Adrenal gland (tissue), 9 donors: ENCODE measurements at regions not wholly inside any gene's neighbourhood (a gene's known extent, or its start where the extent isn't known, plus 50 kb on each side); places are given as distances from the start of the nearest gene placed in this dataset.
"Not testable (repeated sequence)": the region's sequence is repeated elsewhere in the genome, so short reads cannot be mapped to it uniquely, and the experiment has no call there.

Experiments
- DNase-seq, 7 donors: peaks; one replicate each; pipeline ENCODE4 v3.0.0-alpha.2; 2019 to 2020
- H3K27ac ChIP-seq, 5 donors: fragments of 200-600 bp; sonication (generic) in 4 of 5; 1 replicate in 3 of 5; 2 replicates in 2 of 5; pipeline versions ENCODE4 v1.5.1 to v1.8.0; 2016 to 2020; ENCODE audit warnings: mild to moderate bottlenecking in 1 of 5
- H3K27me3 ChIP-seq: fragments of 200-600 bp; 2 replicates; pipeline ENCODE4 v1.8.0; 2021
- H3K36me3 ChIP-seq, 2 donors: fragments of 200-600 bp; replicated peaks in 1 of 2; 1 replicate in 1 of 2; 2 replicates in 1 of 2; pipeline versions ENCODE4 v1.5.1 to v1.8.0; 2018 to 2022
- H3K4me1 ChIP-seq, 2 donors: fragments of 200-600 bp; replicated peaks in 1 of 2; 1 replicate in 1 of 2; 2 replicates in 1 of 2; pipeline versions ENCODE4 v1.5.1 to v1.8.0; 2018 to 2021
- H3K4me3 ChIP-seq, 4 donors: fragments of 200-600 bp; sonication (generic) in 3 of 4; one replicate each; pipeline ENCODE4 v1.5.1; 2016 to 2018
- H3K9me3 ChIP-seq, 3 donors: fragments of 200-600 bp; sonication (generic) in 1 of 3; replicated peaks in 1 of 3; 1 replicate in 2 of 3; 2 replicates in 1 of 3; pipeline versions ENCODE4 v1.5.1 to v1.8.0; 2016 to 2021
- POLR2A ChIP-seq, 2 donors: fragments of 450-650 bp; IDR thresholded peaks; one replicate each; pipeline ENCODE4 v1.6.1; 2017; ENCODE audit warnings: antibody characterized with exemption in 2 of 2, mild to moderate bottlenecking in 2 of 2, moderate library complexity in 1 of 2
- WGBS, 4 donors: extraction: QIAGEN DNeasy Blood & Tissue Kit in 2 of 4; methylation state at CpG; one replicate each; pipeline versions ENCODE4 v1.1.5 to v1.1.7; 2013 to 2017; 5-methylcytosine and 5-hydroxymethylcytosine counted together
- intact Hi-C, 2 donors: fragments of 100-400 bp; cut with DNase I; formaldehyde crosslinking; loops; one replicate each; pipeline versions ENCODE4 v1.14.1 to v1.15.0; 2022 to 2023
- TF ChIP-seq, protein P1 (sequence below), 6 experiments: fragments of 450-650 bp in 4 of 6; fragments of 200-600 bp in 2 of 6; sonication (generic) in 1 of 6; IDR thresholded peaks; 1 replicate in 5 of 6; 2 replicates in 1 of 6; pipeline versions ENCODE4 v1.5.1 to v1.8.0; 2016 to 2021; ENCODE audit warnings: antibody characterized with exemption in 6 of 6, mild to moderate bottlenecking in 2 of 6, moderate library complexity in 1 of 6
- donor health status: healthy with polysubstance abuse.
- donor health status: Bipolar disorder and iron deficiency.
- donor health status: DM: yes; HTN: yes; CAD: no.
- donor health status: DM: no; HTN: no; CAD: no.
- donor health status: DM: no; HTN: no; CAD: no.

GRCh38 chr17:70288540-70289290 is 119.4 kb downstream of the KCNJ2 start:
- DNase-seq: no peak
- no peaks in the 10 kb centered on the region for H3K4me1 ChIP-seq
- no peaks in the 10 kb centered on the region for H3K36me3 ChIP-seq
- intact Hi-C loops: no loop called here
- TF ChIP-seq, protein P1, sequence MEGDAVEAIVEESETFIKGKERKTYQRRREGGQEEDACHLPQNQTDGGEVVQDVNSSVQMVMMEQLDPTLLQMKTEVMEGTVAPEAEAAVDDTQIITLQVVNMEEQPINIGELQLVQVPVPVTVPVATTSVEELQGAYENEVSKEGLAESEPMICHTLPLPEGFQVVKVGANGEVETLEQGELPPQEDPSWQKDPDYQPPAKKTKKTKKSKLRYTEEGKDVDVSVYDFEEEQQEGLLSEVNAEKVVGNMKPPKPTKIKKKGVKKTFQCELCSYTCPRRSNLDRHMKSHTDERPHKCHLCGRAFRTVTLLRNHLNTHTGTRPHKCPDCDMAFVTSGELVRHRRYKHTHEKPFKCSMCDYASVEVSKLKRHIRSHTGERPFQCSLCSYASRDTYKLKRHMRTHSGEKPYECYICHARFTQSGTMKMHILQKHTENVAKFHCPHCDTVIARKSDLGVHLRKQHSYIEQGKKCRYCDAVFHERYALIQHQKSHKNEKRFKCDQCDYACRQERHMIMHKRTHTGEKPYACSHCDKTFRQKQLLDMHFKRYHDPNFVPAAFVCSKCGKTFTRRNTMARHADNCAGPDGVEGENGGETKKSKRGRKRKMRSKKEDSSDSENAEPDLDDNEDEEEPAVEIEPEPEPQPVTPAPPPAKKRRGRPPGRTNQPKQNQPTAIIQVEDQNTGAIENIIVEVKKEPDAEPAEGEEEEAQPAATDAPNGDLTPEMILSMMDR (IDR thresholded peaks at IDR 0.05): no peak
- TF ChIP-seq POLR2A (IDR thresholded peaks at IDR 0.05): no peak
- H3K9me3 ChIP-seq: no peaks in the 10 kb centered on the region
- no peaks in the 10 kb centered on the region for H3K27me3 ChIP-seq
- WGBS, 4 donors: 73 to 82% (median 77%) methylated on average over 3 of the region's 3 CpGs
- no peak overlapping the region for H3K4me3 ChIP-seq
- no peak overlapping the region for H3K27ac ChIP-seq

- no peak overlapping the region for H3K4me3 ChIP-seq
- no peaks in the 10 kb centered on the region for H3K9me3 ChIP-seq
- H3K4me1 ChIP-seq: no peaks in the 10 kb centered on the region
- no peaks in the 10 kb centered on the region for H3K27me3 ChIP-seq
- TF ChIP-seq POLR2A (IDR thresholded peaks at IDR 0.05): no peak
- TF ChIP-seq, protein P1 (IDR thresholded peaks at IDR 0.05): no peak
- no peak for DNase-seq
- intact Hi-C loops: no loop called here
- 78 to 90% (median 83%) methylated on average over 2 of the region's 2 CpGs for WGBS, 4 donors
- no peaks in the 10 kb centered on the region for H3K36me3 ChIP-seq
- H3K27ac ChIP-seq: no peak overlapping the region
These were observed 121.4 kb downstream of the KCNJ2 start for GRCh38 chr17:70290770-70291169.

GRCh38 chr17:70292366-70292765 is 123.0 kb downstream of the KCNJ2 start:
- intact Hi-C loops: no loop called here
- H3K9me3 ChIP-seq: no peaks in the 10 kb centered on the region
- H3K4me3 ChIP-seq: no peak overlapping the region
- H3K36me3 ChIP-seq: no peaks in the 10 kb centered on the region
- no peak overlapping the region for H3K27ac ChIP-seq
- TF ChIP-seq, protein P1 (IDR thresholded peaks at IDR 0.05): no peak
- TF ChIP-seq POLR2A (IDR thresholded peaks at IDR 0.05): no peak
- no peaks in the 10 kb centered on the region for H3K27me3 ChIP-seq
- 23 to 48% (median 39%) methylated on average over 1 of the region's 1 CpG for WGBS, 4 donors
- no peaks in the 10 kb centered on the region for H3K4me1 ChIP-seq
- DNase-seq: no peak

DNA sequence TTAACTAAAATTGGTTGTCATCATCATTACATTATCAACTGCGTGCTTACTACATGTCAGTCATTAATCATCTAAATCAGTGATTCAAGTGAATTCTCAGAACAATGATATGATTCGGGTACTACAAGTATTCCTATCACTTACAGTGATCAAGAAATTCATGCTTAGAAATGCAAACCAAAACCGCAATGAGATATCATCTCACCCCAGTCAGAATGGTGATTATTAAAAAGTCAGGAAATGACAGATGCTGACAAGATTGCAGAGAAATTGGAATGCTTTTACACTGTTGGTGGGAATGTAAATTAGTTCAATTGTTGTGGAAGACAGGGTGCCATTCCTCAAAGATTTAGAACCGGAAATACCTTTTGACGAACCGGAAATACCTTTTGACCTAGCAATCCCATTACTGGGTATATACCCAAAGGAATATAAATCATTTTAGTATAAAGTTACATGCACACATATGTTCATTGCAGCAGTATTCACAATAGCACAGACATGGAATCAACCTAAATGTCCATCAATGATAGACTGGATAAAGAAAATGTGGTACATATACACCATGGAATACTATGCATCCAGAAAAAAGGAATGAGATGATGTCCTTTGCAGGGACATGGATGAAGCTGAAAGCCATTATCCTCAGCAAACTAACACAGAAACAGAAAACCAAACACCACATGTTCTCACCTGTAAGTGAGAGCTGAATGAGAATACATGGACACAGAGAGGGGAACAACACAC is 124.4 kb downstream of the KCNJ2 start:
- intact Hi-C loops, H3K36me3 ChIP-seq, H3K27ac ChIP-seq, H3K4me1 ChIP-seq, H3K27me3 ChIP-seq, DNase-seq, H3K4me3 ChIP-seq, H3K9me3 ChIP-seq: not testable (repeated sequence)
- 75 to 86% (median 84%) methylated on average over 6 of the region's 6 CpGs for WGBS, 4 donors
